HG02678 (cell line): ENCODE measurements at regions not wholly inside any gene's neighbourhood (a gene's known extent, or its start where the extent isn't known, plus 50 kb on each side); places are given as distances from the start of the nearest gene placed in this dataset.
"Not testable (repeated sequence)": the region's sequence is repeated elsewhere in the genome, so short reads cannot be mapped to it uniquely, and the experiment has no call there.

Experiments used
- ATAC-seq: cut with Tn5 transposase; IDR thresholded peaks from one replicate; pipeline ENCODE4 v1.9.1; 2021; ENCODE audit warnings: mild to moderate bottlenecking, moderate library complexity; ENCODE audit not compliant: unreplicated experiment

GRCh38 chr2:238712011-238712410 lies 135.9 kb upstream of the TWIST2 start:
- no peak for ATAC-seq

- ATAC-seq, result no peak
Observed at GRCh38 chr2:238713198-238713826, 134.6 kb upstream of the TWIST2 start.

- ATAC-seq, result no peak
Observed at GRCh38 chr2:238714038-238714528, 133.8 kb upstream of the TWIST2 start.

- ATAC-seq, result no peak
Observed at GRCh38 chr2:238716171-238716570, 131.7 kb upstream of the TWIST2 start.

- no peak for ATAC-seq
Observed at GRCh38 chr2:238716585-238716984, 131.3 kb upstream of the TWIST2 start.

GRCh38 chr2:238717084-238717483 lies 130.8 kb upstream of the TWIST2 start:
- ATAC-seq, result no peak

GRCh38 chr2:238719641-238720040 lies 128.2 kb upstream of the TWIST2 start:
- ATAC-seq, result no peak

GRCh38 chr2:238720232-238720672 lies 127.6 kb upstream of the TWIST2 start:
- ATAC-seq, result no peak

GRCh38 chr2:238722181-238722580 lies 125.7 kb upstream of the TWIST2 start:
- no peak for ATAC-seq

- no peak for ATAC-seq
Observed at GRCh38 chr2:238722883-238723282, 125.0 kb upstream of the TWIST2 start.

- ATAC-seq, result not testable (repeated sequence)
Observed at GRCh38 chr2:238723740-238724320, 124.1 kb upstream of the TWIST2 start.

- ATAC-seq, result no peak
Observed at GRCh38 chr2:238724728-238725127, 123.2 kb upstream of the TWIST2 start.

GRCh38 chr2:238725298-238725697 lies 122.6 kb upstream of the TWIST2 start:
- no peak for ATAC-seq

GRCh38 chr2:238726670-238727584 lies 121.0 kb upstream of the TWIST2 start:
- no peak for ATAC-seq

- no peak for ATAC-seq
Observed at GRCh38 chr2:238727585-238728329, 120.1 kb upstream of the TWIST2 start.

- ATAC-seq, result no peak
Observed at GRCh38 chr2:238728330-238729260, 119.3 kb upstream of the TWIST2 start.

- ATAC-seq, result no peak
Observed at GRCh38 chr2:238729261-238729935, 118.5 kb upstream of the TWIST2 start.

GRCh38 chr2:238730001-238730669 lies 117.8 kb upstream of the TWIST2 start:
- no peak for ATAC-seq

GRCh38 chr2:238730881-238731280 lies 117.0 kb upstream of the TWIST2 start:
- ATAC-seq, result no peak
